Prostate gland (tissue), 2 donors: ENCODE measurements at regions not wholly inside any gene's neighbourhood (a gene's known extent, or its start where the extent isn't known, plus 50 kb on each side); places are given as distances from the start of the nearest gene placed in this dataset.

Source experiments
- CTCF ChIP-seq, 4 experiments: fragments of 200-600 bp in 2 of 4; fragments of 450-650 bp in 2 of 4; sonication (generic) in 2 of 4; IDR thresholded peaks; 1 replicate in 3 of 4; 2 replicates in 1 of 4; pipeline ENCODE4 v1.5.1; 2016 to 2019; ENCODE audit warnings: antibody characterized with exemption in 4 of 4, mild to moderate bottlenecking in 2 of 4, moderate library complexity in 2 of 4
- POLR2A ChIP-seq: fragments of 450-650 bp; IDR thresholded peaks from one replicate; pipeline ENCODE4 v1.6.1; 2016; ENCODE audit warnings: antibody characterized with exemption, mild to moderate bottlenecking
- POLR2AphosphoS5 ChIP-seq: sonication (generic); formaldehyde crosslinking; IDR thresholded peaks from one replicate; pipeline ENCODE4 v1.6.1; 2017; ENCODE audit warnings: antibody characterized with exemption

GRCh38 chr1:57996400-57996799 is 550.1 kb downstream of the OMA1 start:
- TF ChIP-seq CTCF (IDR thresholded peaks at IDR 0.05) = no peak
- TF ChIP-seq POLR2A = no peak
- TF ChIP-seq POLR2AphosphoS5 = no peak
